ENCODE measurements at regions not wholly inside any gene's neighbourhood (a gene's known extent, or its start where the extent isn't known, plus 50 kb on each side); places are given as distances from the start of the nearest gene placed in this dataset.

GRCh38 chr2:6065703-6066102, 373.5 kb downstream of the SOX11 start:
- no peak for TF ChIP-seq ZNF274 (IDR thresholded peaks at IDR 0.05; ENCODE audit: low read depth, low read length)
- TF ChIP-seq SUZ12 (IDR thresholded peaks at IDR 0.05; ENCODE audit: extremely low read depth, insufficient read depth, insufficient read length), result no peak

All from NT2/D1 (cell line).